Hepatocyte (in vitro differentiated cells): ENCODE measurements at regions not wholly inside any gene's neighbourhood (a gene's known extent, or its start where the extent isn't known, plus 50 kb on each side); places are given as distances from the start of the nearest gene placed in this dataset.

Experiments used
- EZH2 ChIP-seq: fragments of 200-600 bp; sonication (generic); IDR thresholded peaks from 2 replicates; pipeline ENCODE4 v1.6.1; 2016; ENCODE audit warnings: antibody characterized with exemption, mild to moderate bottlenecking, borderline replicate concordance
- TF ChIP-seq, protein P1 (sequence below): fragments of 200-600 bp; sonication (generic); IDR thresholded peaks from 2 replicates; pipeline ENCODE4 v1.5.1; 2016; ENCODE audit warnings: antibody characterized with exemption, mild to moderate bottlenecking; ENCODE audit not compliant: poor library complexity

DNA sequence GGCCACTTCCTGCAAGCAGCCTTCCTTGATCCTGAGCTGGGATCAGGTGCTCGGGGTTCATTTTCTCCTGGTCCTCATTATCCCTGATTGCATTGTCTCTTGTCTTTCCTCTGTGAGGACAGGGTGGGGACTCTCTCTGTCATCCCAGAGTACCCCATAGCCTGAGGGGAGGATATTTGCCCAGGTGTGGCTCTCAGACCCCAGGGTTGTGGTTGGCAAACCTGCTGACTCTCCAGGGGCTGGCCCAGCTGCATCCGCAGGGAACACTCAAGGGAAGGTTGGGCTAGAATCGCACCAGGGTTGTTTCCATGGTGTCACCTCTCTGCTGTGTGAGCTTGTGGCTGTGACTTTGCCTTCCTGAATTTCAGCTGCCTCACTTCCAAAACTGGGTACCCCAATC lies 276.8 kb upstream of the C1orf174 start:
- TF ChIP-seq, protein P1, sequence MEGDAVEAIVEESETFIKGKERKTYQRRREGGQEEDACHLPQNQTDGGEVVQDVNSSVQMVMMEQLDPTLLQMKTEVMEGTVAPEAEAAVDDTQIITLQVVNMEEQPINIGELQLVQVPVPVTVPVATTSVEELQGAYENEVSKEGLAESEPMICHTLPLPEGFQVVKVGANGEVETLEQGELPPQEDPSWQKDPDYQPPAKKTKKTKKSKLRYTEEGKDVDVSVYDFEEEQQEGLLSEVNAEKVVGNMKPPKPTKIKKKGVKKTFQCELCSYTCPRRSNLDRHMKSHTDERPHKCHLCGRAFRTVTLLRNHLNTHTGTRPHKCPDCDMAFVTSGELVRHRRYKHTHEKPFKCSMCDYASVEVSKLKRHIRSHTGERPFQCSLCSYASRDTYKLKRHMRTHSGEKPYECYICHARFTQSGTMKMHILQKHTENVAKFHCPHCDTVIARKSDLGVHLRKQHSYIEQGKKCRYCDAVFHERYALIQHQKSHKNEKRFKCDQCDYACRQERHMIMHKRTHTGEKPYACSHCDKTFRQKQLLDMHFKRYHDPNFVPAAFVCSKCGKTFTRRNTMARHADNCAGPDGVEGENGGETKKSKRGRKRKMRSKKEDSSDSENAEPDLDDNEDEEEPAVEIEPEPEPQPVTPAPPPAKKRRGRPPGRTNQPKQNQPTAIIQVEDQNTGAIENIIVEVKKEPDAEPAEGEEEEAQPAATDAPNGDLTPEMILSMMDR, result no peak
- no peak for TF ChIP-seq EZH2
